Endothelial cell of umbilical vein (primary cell): ENCODE measurements at regions not wholly inside any gene's neighbourhood (a gene's known extent, or its start where the extent isn't known, plus 50 kb on each side); places are given as distances from the start of the nearest gene placed in this dataset.

Source experiments
- BruUV-seq: library from RNA; stranded (reverse); fragments of 400-500 nt; replicated peaks from 2 replicates; lab custom pipeline; 2021; lab: Mats Ljungman, UMichigan
- CTCF ChIA-PET: fragments of 300-600, 350-600 bp; sonication (Branson Sonifier 250); formaldehyde crosslinking; loops from one replicate; lab custom pipeline; 2021; ENCODE audit warnings: antibody characterized with exemption, inconsistent platforms; lab: Charles Lee
- POLR2A ChIA-PET: fragments of 300-600, 350-600 bp; sonication (Branson Sonifier 250); formaldehyde crosslinking; loops from one replicate; lab custom pipeline; 2021; ENCODE audit warnings: antibody characterized with exemption, inconsistent platforms; lab: Charles Lee
- DNase-seq: peaks from one replicate; pipeline ENCODE4 v3.0.0-alpha.2; 2011; ENCODE audit warnings: low read depth, low spot score
- FAIRE-seq: peaks from 2 replicates; lab custom pipeline; 2011; peaks lifted over from hg19 to GRCh38; lab: Jason Lieb, UNC
- H2AFZ ChIP-seq: 2 replicates; pipeline ENCODE4 v1.6.0; 2012; ENCODE audit warnings: low read depth, low read length, control low read depth, inconsistent platforms
- H3K27ac ChIP-seq: 2 replicates; pipeline ENCODE4 v1.5.1; 2011; ENCODE audit warnings: low read depth, mild to moderate bottlenecking, control low read depth, low read length, moderate library complexity; ENCODE audit not compliant: insufficient read depth
- H3K27me3 ChIP-seq, 2 experiments: 2 replicates each; pipeline versions ENCODE4 v1.6.0 to v1.6.1; 2011; ENCODE audit warnings: low read length in 2 of 2, mixed read lengths in 1 of 2; ENCODE audit not compliant: control insufficient read depth in 2 of 2, insufficient read depth in 2 of 2
- H3K36me3 ChIP-seq, 2 experiments: 2 replicates in 1 of 2; 3 replicates in 1 of 2; pipeline ENCODE4 v1.5.1; 2011; ENCODE audit warnings: low read length in 2 of 2, mild to moderate bottlenecking in 1 of 2, moderate library complexity in 1 of 2; ENCODE audit not compliant: control insufficient read depth in 2 of 2, insufficient read depth in 2 of 2; ENCODE audit errors: extremely low read depth in 1 of 2
- H3K4me1 ChIP-seq: 3 replicates; pipeline ENCODE4 v1.5.1; 2011; ENCODE audit warnings: mild to moderate bottlenecking, low read length; ENCODE audit not compliant: control insufficient read depth, insufficient read depth; ENCODE audit errors: extremely low read depth
- H3K4me2 ChIP-seq: 2 replicates; pipeline ENCODE4 v1.6.1; 2011; ENCODE audit warnings: low read length, control low read depth, mixed read lengths; ENCODE audit not compliant: insufficient read depth
- H3K4me3 ChIP-seq, 3 experiments: fragments of 200-600 bp in 1 of 3; sonication (generic), shearing (Covaris generic) in 1 of 3; replicated peaks in 1 of 3; 2 replicates each; pipeline ENCODE4 v1.5.1; 2011 to 2016; ENCODE audit warnings: control low read depth in 3 of 3, low read length in 3 of 3, mild to moderate bottlenecking in 2 of 3, inconsistent platforms in 1 of 3, low read depth in 1 of 3, moderate library complexity in 1 of 3; ENCODE audit not compliant: insufficient read depth in 1 of 3
- H3K79me2 ChIP-seq: 2 replicates; pipeline ENCODE4 v1.6.0; 2012; ENCODE audit warnings: low read length, inconsistent platforms; ENCODE audit not compliant: control insufficient read depth, insufficient read depth
- H3K9ac ChIP-seq: replicated peaks from 2 replicates; pipeline ENCODE3; 2011; ENCODE audit warnings: low read length, control low read depth; ENCODE audit not compliant: insufficient read depth; ENCODE audit errors: extremely low read depth
- H3K9me1 ChIP-seq: replicated peaks from 3 replicates; pipeline ENCODE4 v1.6.0; 2011; ENCODE audit warnings: mild to moderate bottlenecking, low read length; ENCODE audit not compliant: control insufficient read depth, insufficient read depth; ENCODE audit errors: extremely low read depth
- H3K9me3 ChIP-seq: replicated peaks from 2 replicates; pipeline ENCODE4 v1.5.1; 2012; ENCODE audit warnings: low read length, inconsistent platforms; ENCODE audit not compliant: control insufficient read depth, insufficient read depth
- H4K20me1 ChIP-seq: replicated peaks from 2 replicates; pipeline ENCODE3; 2011; ENCODE audit warnings: mild to moderate bottlenecking, low read length; ENCODE audit not compliant: control insufficient read depth, insufficient read depth; ENCODE audit errors: extremely low read depth
- CTCF ChIP-seq, 2 donors: IDR thresholded peaks; 1 replicate in 1 of 2; 2 replicates in 1 of 2; pipeline ENCODE4 v1.5.1; 2011; ENCODE audit warnings: low read length in 2 of 2, mild to moderate bottlenecking in 2 of 2, moderate library complexity in 2 of 2, control low read depth in 1 of 2, inconsistent platforms in 1 of 2, low read depth in 1 of 2; ENCODE audit not compliant: insufficient read depth in 1 of 2; ENCODE audit errors: extremely low read depth in 1 of 2
- EZH2 ChIP-seq: IDR thresholded peaks from 2 replicates; pipeline ENCODE4 v1.6.1; 2012; ENCODE audit warnings: borderline replicate concordance, low read depth, mild to moderate bottlenecking, moderate library complexity, low read length, inconsistent platforms; ENCODE audit not compliant: severe bottlenecking
- FOS ChIP-seq: IDR thresholded peaks from 2 replicates; pipeline ENCODE4 v1.6.1; 2011; ENCODE audit warnings: mild to moderate bottlenecking, low read length, moderate library complexity, borderline replicate concordance; ENCODE audit not compliant: insufficient read depth
- GATA2 ChIP-seq: IDR thresholded peaks from 2 replicates; pipeline ENCODE4 v1.7.0; 2011; ENCODE audit warnings: low read depth, mild to moderate bottlenecking, moderate library complexity, mixed read lengths, low read length; ENCODE audit not compliant: insufficient read length, insufficient read depth
- JUN ChIP-seq: IDR thresholded peaks from 2 replicates; pipeline ENCODE4 v1.6.1; 2011; ENCODE audit warnings: borderline replicate concordance, low read depth; ENCODE audit not compliant: insufficient read length, insufficient read depth
- MAX ChIP-seq: IDR thresholded peaks from 2 replicates; pipeline ENCODE4 v1.6.1; 2011; ENCODE audit not compliant: insufficient read depth, insufficient read length
- MYC ChIP-seq: IDR thresholded peaks from one replicate; pipeline ENCODE4 v1.6.1; 2011; ENCODE audit warnings: mild to moderate bottlenecking, low read depth, low read length
- POLR2A ChIP-seq: IDR thresholded peaks from 2 replicates; pipeline ENCODE4 v1.6.1; 2012; ENCODE audit warnings: low read depth, mild to moderate bottlenecking, control low read depth, low read length
- POLR2AphosphoS5 ChIP-seq: IDR thresholded peaks from 2 replicates; pipeline ENCODE4 v1.6.1; 2012; ENCODE audit warnings: low read depth, mild to moderate bottlenecking, control low read depth, low read length, moderate library complexity; ENCODE audit not compliant: insufficient read depth
- dilution Hi-C: fragments of 300-500 bp; cut with MboI; formaldehyde crosslinking; loops from one replicate; pipeline ENCODE4 v1.15.0; 2019; ENCODE audit warnings: low sequenced_read_pairs; ENCODE audit not compliant: extremely low pct_ligation_motif_present
- intact Hi-C: fragments of 100-400 bp; cut with micrococcal nuclease; formaldehyde crosslinking; loops from one replicate; pipeline ENCODE4 v1.10.0; 2022

GRCh38 chr1:79787631-79788030 is 781.1 kb upstream of the ADGRL4 start:
- no peaks in the 10 kb centered on the region for H3K36me3 ChIP-seq
- intact Hi-C loops = no loop called here
- no peaks in the 10 kb centered on the region for H3K9me1 ChIP-seq
- H3K27me3 ChIP-seq = no peaks in the 10 kb centered on the region
- POLR2A ChIA-PET = no interaction called here
- DNase-seq (no peak), FAIRE-seq (no peak)
- TF ChIP-seq FOS (no peak), POLR2A (no peak), POLR2AphosphoS5 (no peak), MAX (no peak), CTCF (IDR thresholded peaks at IDR 0.05; ENCODE audit: extremely low read depth in 1 of 2, insufficient read depth in 1 of 2, low read depth in 1 of 2, low read length in 2 of 2) (no peak), EZH2 (no peak), GATA2 (no peak), MYC (no peak), JUN (no peak)
- no peaks in the 10 kb centered on the region for H3K79me2 ChIP-seq
- CTCF ChIA-PET = no interaction called here
- H3K4me3 ChIP-seq = no peak overlapping the region
- H3K9ac ChIP-seq = no peak overlapping the region
- H3K4me1 ChIP-seq = no peaks in the 10 kb centered on the region
- H3K27ac ChIP-seq = no peak overlapping the region
- dilution Hi-C loops = no loop called here
- no peak overlapping the region for H3K4me2 ChIP-seq
- H2AFZ ChIP-seq = no peak overlapping the region
- BruUV-seq = no TSS peak
- H3K9me3 ChIP-seq = no peaks in the 10 kb centered on the region
- H4K20me1 ChIP-seq = no peaks in the 10 kb centered on the region
